GM11168 (cell line): ENCODE measurements at regions not wholly inside any gene's neighbourhood (a gene's known extent, or its start where the extent isn't known, plus 50 kb on each side); places are given as distances from the start of the nearest gene placed in this dataset.
"Not testable (repeated sequence)": the region's sequence is repeated elsewhere in the genome, so short reads cannot be mapped to it uniquely, and the experiment has no call there.

ENCODE experiments used
- in situ Hi-C: fragments of 300-500 bp; cut with MboI; formaldehyde crosslinking; loops from one replicate; pipeline ENCODE4 v1.12.0; 2022; ENCODE audit warnings: low sequenced_read_pairs; ENCODE audit not compliant: unreplicated experiment

- in situ Hi-C loops, result no loop called here
Observed at GRCh38 chr7:16268821-16269768, 152.2 kb downstream of the CRPPA start.

GRCh38 chr7:16267953-16268820 is 153.2 kb downstream of the CRPPA start:
- in situ Hi-C loops, result no loop called here

GRCh38 chr7:16266877-16267276 is 154.5 kb downstream of the CRPPA start:
- in situ Hi-C loops, result no loop called here

- in situ Hi-C loops, result not testable (repeated sequence)
Observed at GRCh38 chr7:16266470-16266869, 154.9 kb downstream of the CRPPA start.

GRCh38 chr7:16265863-16266458 is 155.4 kb downstream of the CRPPA start:
- in situ Hi-C loops, result no loop called here

- in situ Hi-C loops, result no loop called here
Observed at GRCh38 chr7:16264823-16265804, 156.2 kb downstream of the CRPPA start.

- in situ Hi-C loops, result no loop called here
Observed at GRCh38 chr7:16264036-16264819, 157.1 kb downstream of the CRPPA start.

- in situ Hi-C loops, result not testable (repeated sequence)
Observed at GRCh38 chr7:16263377-16263776, 158.0 kb downstream of the CRPPA start.

GRCh38 chr7:16261654-16262053 is 159.7 kb downstream of the CRPPA start:
- in situ Hi-C loops, result no loop called here

GRCh38 chr7:16261100-16261499 is 160.2 kb downstream of the CRPPA start:
- in situ Hi-C loops, result no loop called here

- in situ Hi-C loops, result no loop called here
Observed at GRCh38 chr7:16260236-16260728, 161.1 kb downstream of the CRPPA start.

GRCh38 chr7:16256419-16256818 is 164.9 kb downstream of the CRPPA start:
- in situ Hi-C loops, result not testable (repeated sequence)

GRCh38 chr7:16255952-16256351 is 165.4 kb downstream of the CRPPA start:
- in situ Hi-C loops, result not testable (repeated sequence)

- in situ Hi-C loops, result not testable (repeated sequence)
Observed at GRCh38 chr7:16250655-16251054, 170.7 kb downstream of the CRPPA start.

GRCh38 chr7:16249204-16249603 is 172.1 kb downstream of the CRPPA start:
- in situ Hi-C loops, result not testable (repeated sequence)

- in situ Hi-C loops, result not testable (repeated sequence)
Observed at GRCh38 chr7:16248556-16248955, 172.8 kb downstream of the CRPPA start.

- in situ Hi-C loops, result no loop called here
Observed at GRCh38 chr7:16244469-16244868, 176.9 kb downstream of the CRPPA start.

GRCh38 chr7:16242920-16243319 is 178.4 kb downstream of the CRPPA start:
- in situ Hi-C loops, result no loop called here

- in situ Hi-C loops, result no loop called here
Observed at GRCh38 chr7:16241017-16241416, 180.3 kb downstream of the CRPPA start.
